Ascending aorta (tissue), 2 donors: ENCODE measurements at regions not wholly inside any gene's neighbourhood (a gene's known extent, or its start where the extent isn't known, plus 50 kb on each side); places are given as distances from the start of the nearest gene placed in this dataset.

ENCODE experiments used
- DNase-seq, 2 donors: peaks; one replicate each; pipeline ENCODE4 v3.0.0-alpha.2; 2019; ENCODE audit warnings: low spot score in 2 of 2
- H3K27ac ChIP-seq, 2 donors: fragments of 200-600 bp; sonication (generic); one replicate each; pipeline ENCODE4 v1.5.1; 2016 to 2017; ENCODE audit warnings: mild to moderate bottlenecking in 1 of 2
- H3K27me3 ChIP-seq: fragments of 200-600 bp; sonication (generic); one replicate; pipeline ENCODE4 v1.5.1; 2017
- H3K36me3 ChIP-seq, 2 donors: fragments of 200-600 bp; sonication (generic); one replicate each; pipeline ENCODE4 v1.5.1; 2016
- H3K4me1 ChIP-seq, 2 donors: fragments of 200-600 bp; sonication (generic); one replicate each; pipeline ENCODE4 v1.5.1; 2016 to 2017; ENCODE audit warnings: mild to moderate bottlenecking in 1 of 2
- H3K4me3 ChIP-seq, 2 donors: fragments of 200-600 bp; sonication (generic); one replicate each; pipeline ENCODE4 v1.5.1; 2016 to 2017; ENCODE audit warnings: mild to moderate bottlenecking in 1 of 2
- H3K9me3 ChIP-seq, 2 donors: fragments of 200-600 bp; sonication (generic); one replicate each; pipeline ENCODE4 v1.5.1; 2016
- intact Hi-C: fragments of 100-400 bp; cut with DNase I; formaldehyde crosslinking; loops from one replicate; pipeline ENCODE4 v1.15.1; 2023
- TF ChIP-seq, protein P1 (sequence below), 3 experiments: fragments of 200-600 bp in 2 of 3; fragments of 450-650 bp in 1 of 3; sonication (generic) in 2 of 3; IDR thresholded peaks; one replicate each; pipeline ENCODE4 v1.5.1; 2016 to 2019; ENCODE audit warnings: antibody characterized with exemption in 3 of 3, mild to moderate bottlenecking in 1 of 3, moderate library complexity in 1 of 3

DNA sequence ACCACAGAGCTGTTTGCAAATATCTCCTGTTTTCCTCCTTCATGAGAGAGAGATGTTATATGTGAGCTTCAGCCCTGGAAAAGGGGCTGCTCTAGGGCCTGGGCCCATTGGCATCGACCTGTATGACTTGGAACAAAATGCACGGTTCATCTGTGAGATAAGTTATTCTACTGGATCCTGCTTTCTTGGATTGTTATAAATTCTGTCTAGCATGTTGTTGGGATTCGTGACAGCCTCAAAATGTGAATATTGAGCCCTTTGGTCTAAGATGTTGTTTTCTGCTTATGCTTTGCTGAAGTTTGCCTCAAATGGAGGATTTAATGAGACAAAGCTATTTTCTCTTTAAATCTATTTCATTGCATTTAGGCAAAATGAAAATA is 372.9 kb downstream of the EN1 start:
- intact Hi-C loops: no loop called here
- Histone ChIP-seq H3K4me3 (no peak overlapping the region), H3K4me1 (no peaks in the 10 kb centered on the region), H3K27ac (no peak overlapping the region), H3K27me3 (no peaks in the 10 kb centered on the region), H3K36me3 (no peaks in the 10 kb centered on the region), H3K9me3 (no peaks in the 10 kb centered on the region)
- DNase-seq: no peak
- TF ChIP-seq, protein P1, sequence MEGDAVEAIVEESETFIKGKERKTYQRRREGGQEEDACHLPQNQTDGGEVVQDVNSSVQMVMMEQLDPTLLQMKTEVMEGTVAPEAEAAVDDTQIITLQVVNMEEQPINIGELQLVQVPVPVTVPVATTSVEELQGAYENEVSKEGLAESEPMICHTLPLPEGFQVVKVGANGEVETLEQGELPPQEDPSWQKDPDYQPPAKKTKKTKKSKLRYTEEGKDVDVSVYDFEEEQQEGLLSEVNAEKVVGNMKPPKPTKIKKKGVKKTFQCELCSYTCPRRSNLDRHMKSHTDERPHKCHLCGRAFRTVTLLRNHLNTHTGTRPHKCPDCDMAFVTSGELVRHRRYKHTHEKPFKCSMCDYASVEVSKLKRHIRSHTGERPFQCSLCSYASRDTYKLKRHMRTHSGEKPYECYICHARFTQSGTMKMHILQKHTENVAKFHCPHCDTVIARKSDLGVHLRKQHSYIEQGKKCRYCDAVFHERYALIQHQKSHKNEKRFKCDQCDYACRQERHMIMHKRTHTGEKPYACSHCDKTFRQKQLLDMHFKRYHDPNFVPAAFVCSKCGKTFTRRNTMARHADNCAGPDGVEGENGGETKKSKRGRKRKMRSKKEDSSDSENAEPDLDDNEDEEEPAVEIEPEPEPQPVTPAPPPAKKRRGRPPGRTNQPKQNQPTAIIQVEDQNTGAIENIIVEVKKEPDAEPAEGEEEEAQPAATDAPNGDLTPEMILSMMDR (IDR thresholded peaks at IDR 0.05): no peak

DNA sequence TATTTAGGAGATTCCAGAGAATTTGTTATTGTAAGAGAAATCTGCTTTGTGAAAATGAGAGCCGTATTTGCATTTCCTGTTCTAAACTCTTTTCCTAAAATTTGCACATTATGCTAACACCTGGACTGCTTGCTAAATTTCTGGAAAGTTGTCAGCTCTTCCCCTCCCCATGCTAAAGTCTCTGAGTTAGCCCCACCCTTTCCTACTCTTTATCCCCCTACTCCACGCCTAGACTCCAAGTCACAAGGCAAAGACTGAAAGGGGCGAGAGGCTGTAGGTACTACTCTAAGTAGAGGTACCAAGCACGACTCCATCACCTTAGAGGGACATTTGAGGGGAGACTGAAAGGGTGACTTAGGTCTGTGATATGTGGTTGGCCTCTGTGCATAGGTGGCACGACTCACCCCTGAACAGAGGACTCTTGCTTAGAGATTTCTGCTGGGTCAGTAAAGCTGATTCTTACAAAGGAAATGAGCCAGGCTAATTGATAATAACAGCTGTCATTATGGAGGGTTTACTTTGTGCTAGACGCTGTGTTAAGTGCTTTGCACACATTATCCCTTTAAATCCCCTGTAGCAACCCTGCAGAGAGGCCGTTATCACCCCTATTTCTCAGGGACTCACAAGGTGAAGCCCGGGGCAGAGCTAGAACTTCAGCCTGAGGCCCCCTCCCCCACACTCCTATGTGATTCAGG is 373.5 kb downstream of the EN1 start:
- intact Hi-C loops: no loop called here

DNA sequence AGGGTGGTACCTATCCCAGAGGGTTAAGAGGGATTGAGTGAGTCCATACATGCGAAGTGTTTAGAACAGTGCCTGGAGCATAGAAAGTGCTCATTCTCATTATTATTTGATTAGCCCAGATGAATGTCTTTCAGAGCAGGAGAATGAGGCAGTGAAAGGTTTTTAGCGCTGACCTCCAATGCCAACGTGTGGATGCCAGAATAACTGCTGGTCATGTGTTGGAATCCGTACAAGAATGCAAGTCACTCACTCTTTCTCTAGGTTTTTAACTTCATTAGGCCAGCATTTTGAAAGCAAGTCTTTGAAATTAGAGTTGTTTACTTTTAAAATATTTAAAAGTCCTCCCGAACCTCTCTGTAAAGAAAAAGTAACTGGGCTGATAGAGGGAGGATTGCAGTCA is 374.2 kb downstream of the EN1 start:
- TF ChIP-seq, protein P1 (IDR thresholded peaks at IDR 0.05): no peak

More for the DNA sequence above, 373.5 kb downstream of the EN1 start:
- TF ChIP-seq, protein P1 (IDR thresholded peaks at IDR 0.05): no peak
- Histone ChIP-seq H3K27ac (no peak overlapping the region), H3K9me3 (no peaks in the 10 kb centered on the region), H3K4me1 (no peaks in the 10 kb centered on the region), H3K4me3 (no peak overlapping the region), H3K36me3 (no peaks in the 10 kb centered on the region), H3K27me3 (no peaks in the 10 kb centered on the region)
- no peak for DNase-seq

DNA sequence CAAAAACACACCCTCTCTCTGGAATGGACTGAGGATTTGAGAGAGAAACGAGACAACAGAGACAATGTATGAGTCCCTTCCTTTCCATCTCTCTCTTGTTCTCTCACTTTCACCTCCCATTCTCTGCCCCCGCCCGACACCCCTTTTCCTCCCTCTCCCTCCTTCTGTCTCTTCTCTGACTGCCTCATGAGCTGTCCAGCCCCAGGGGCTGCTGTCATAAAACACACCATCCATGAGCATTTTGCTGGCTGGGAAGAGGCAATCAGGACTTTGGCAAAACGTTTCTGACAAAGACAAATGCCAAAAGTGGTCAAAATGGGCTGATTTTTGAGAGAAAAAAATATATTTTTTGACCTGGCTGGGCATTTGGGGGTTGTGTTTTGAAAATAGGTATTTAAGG is 377.2 kb downstream of the EN1 start:
- no peak overlapping the region for H3K4me3 ChIP-seq
- TF ChIP-seq, protein P1 (IDR thresholded peaks at IDR 0.05): no peak
- intact Hi-C loops: no loop called here

More for the DNA sequence above, 374.2 kb downstream of the EN1 start:
- Histone ChIP-seq H3K27ac (no peak overlapping the region), H3K4me1 (no peaks in the 10 kb centered on the region), H3K9me3 (no peaks in the 10 kb centered on the region), H3K27me3 (no peaks in the 10 kb centered on the region), H3K36me3 (no peaks in the 10 kb centered on the region), H3K4me3 (no peak overlapping the region)
- intact Hi-C loops: no loop called here
- DNase-seq: no peak

DNA sequence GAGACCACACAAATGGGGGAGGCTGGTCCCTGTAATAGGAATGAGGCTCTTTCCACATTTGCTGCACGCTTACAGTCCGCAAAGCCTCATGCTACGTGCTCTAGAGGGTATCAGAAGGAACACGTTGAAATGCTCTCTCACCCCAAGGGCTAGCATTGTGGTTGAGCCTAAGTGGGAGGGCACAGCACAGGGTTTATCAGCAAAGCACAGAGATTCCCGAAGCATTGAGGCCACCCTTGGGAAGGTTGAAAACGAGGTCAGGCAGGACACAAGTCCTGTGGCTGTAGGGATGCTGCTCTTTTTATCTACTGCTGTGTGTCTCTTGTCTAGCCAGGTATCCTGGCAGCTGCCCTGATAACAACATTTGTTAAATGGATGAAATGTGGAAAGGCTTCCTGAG is 378.3 kb downstream of the EN1 start:
- no peaks in the 10 kb centered on the region for H3K27me3 ChIP-seq
- H3K4me1 ChIP-seq: no peaks in the 10 kb centered on the region
- H3K36me3 ChIP-seq: no peaks in the 10 kb centered on the region
- intact Hi-C loops: no loop called here
- no peak overlapping the region for H3K27ac ChIP-seq
- TF ChIP-seq, protein P1 (IDR thresholded peaks at IDR 0.05): no peak
- DNase-seq: no peak
- no peak overlapping the region for H3K4me3 ChIP-seq
- no peaks in the 10 kb centered on the region for H3K9me3 ChIP-seq

More for the DNA sequence above, 377.2 kb downstream of the EN1 start:
- Histone ChIP-seq H3K9me3 (no peaks in the 10 kb centered on the region), H3K4me1 (no peaks in the 10 kb centered on the region), H3K36me3 (no peaks in the 10 kb centered on the region), H3K27ac (no peak overlapping the region), H3K27me3 (no peaks in the 10 kb centered on the region)
- no peak for DNase-seq
